GM12878 (cell line): ENCODE measurements at regions not wholly inside any gene's neighbourhood (a gene's known extent, or its start where the extent isn't known, plus 50 kb on each side); places are given as distances from the start of the nearest gene placed in this dataset.

ENCODE experiments used
- ATAC-seq: fragments of 200-7000 bp; cut with Tn5 transposase; 3 replicates; pipeline ENCODE4 v1.9.1; 2020; ENCODE audit warnings: mild to moderate bottlenecking, moderate library complexity
- BruUV-seq: library from RNA; stranded (reverse); fragments of 400-500 nt; replicated peaks from 2 replicates; lab custom pipeline; 2021; lab: Mats Ljungman, UMichigan
- CTCF ChIA-PET: fragments of 300-600 bp; sonication (Branson Sonifier 250); formaldehyde crosslinking; extraction: SDS; loops from one replicate; lab custom pipeline; 2021; ENCODE audit warnings: inconsistent platforms; lab: Yijun Ruan, JAX
- POLR2A ChIA-PET: fragments of 350-600 bp; formaldehyde crosslinking; extraction: SDS; loops from one replicate; lab custom pipeline; 2021; ENCODE audit warnings: inconsistent platforms; lab: Charles Lee
- RAD21 ChIA-PET: fragments of 300-600 bp; sonication (Branson Sonifier 250); formaldehyde crosslinking; loops from one replicate; lab custom pipeline; 2023; ENCODE audit warnings: antibody characterized with exemption; ENCODE audit not compliant: unreplicated experiment; lab: Charles Lee
- SMC1A ChIA-PET: fragments of 300-600 bp; sonication (Branson Sonifier 250); formaldehyde crosslinking; loops from one replicate; lab custom pipeline; 2023; ENCODE audit not compliant: unreplicated experiment, uncharacterized antibody; lab: Charles Lee
- DNase-seq: peaks from one replicate; pipeline ENCODE4 v3.0.0-alpha.2; 2011; ENCODE audit warnings: low read depth, low spot score
- FAIRE-seq: peaks from 3 replicates; lab custom pipeline; 2011; peaks lifted over from hg19 to GRCh38; lab: Jason Lieb, UNC
- H2AFZ ChIP-seq: 2 replicates; pipeline ENCODE4 v1.6.0; 2011; ENCODE audit warnings: low read depth, low read length, control low read depth; ENCODE audit not compliant: control insufficient read depth
- H3K27ac ChIP-seq: 2 replicates; pipeline ENCODE4 v1.5.1; 2011; ENCODE audit warnings: control low read depth; ENCODE audit not compliant: control insufficient read depth, insufficient read depth
- H3K27me3 ChIP-seq, 2 experiments: replicated peaks in 1 of 2; 2 replicates each; pipeline versions ENCODE4 v1.6.0 to v1.6.1; 2011; ENCODE audit warnings: low read length in 1 of 2; ENCODE audit not compliant: control insufficient read depth in 2 of 2, insufficient read depth in 2 of 2
- H3K36me3 ChIP-seq, 2 experiments: 2 replicates each; pipeline ENCODE4 v1.5.1; 2011; ENCODE audit warnings: low read length in 1 of 2; ENCODE audit not compliant: control insufficient read depth in 2 of 2, insufficient read depth in 2 of 2
- H3K4me1 ChIP-seq: 2 replicates; pipeline ENCODE4 v1.6.1; 2011; ENCODE audit warnings: mild to moderate bottlenecking, low read length, moderate library complexity, mixed read lengths; ENCODE audit not compliant: control insufficient read depth, insufficient read depth
- H3K4me2 ChIP-seq: 2 replicates; pipeline ENCODE4 v1.6.0; 2011; ENCODE audit warnings: control low read depth; ENCODE audit not compliant: control insufficient read depth, insufficient read depth
- H3K4me3 ChIP-seq: fragments of 200-600 bp; sonication (generic); 2 replicates; pipeline ENCODE4 v1.5.1; 2016
- H3K79me2 ChIP-seq: 2 replicates; pipeline ENCODE4 v1.6.0; 2011; ENCODE audit warnings: low read length; ENCODE audit not compliant: control insufficient read depth, insufficient read depth
- H3K9ac ChIP-seq: 2 replicates; pipeline ENCODE4 v1.8.0; 2011; ENCODE audit warnings: low read length, control low read depth, mixed read lengths; ENCODE audit not compliant: control insufficient read depth, insufficient read depth
- H3K9me3 ChIP-seq: replicated peaks from 3 replicates; pipeline ENCODE4 v1.5.1; 2011; ENCODE audit warnings: mild to moderate bottlenecking, low read length; ENCODE audit not compliant: control insufficient read depth, insufficient read depth
- H4K20me1 ChIP-seq: 2 replicates; pipeline ENCODE4 v1.6.0; 2011; ENCODE audit not compliant: control insufficient read depth, insufficient read depth
- BACH1 ChIP-seq: fragments of 450-650 bp; IDR thresholded peaks from 2 replicates; pipeline ENCODE4 v1.6.1; 2017; ENCODE audit warnings: mild to moderate bottlenecking, borderline replicate concordance
- BHLHE40 ChIP-seq, 2 experiments: fragments of 450-650 bp in 1 of 2; IDR thresholded peaks; 2 replicates each; pipeline ENCODE4 v1.6.1; 2011 to 2017; ENCODE audit warnings: low read depth in 2 of 2, borderline replicate concordance in 1 of 2, improper control_type of control experiment in 1 of 2, low read length in 1 of 2, mild to moderate bottlenecking in 1 of 2
- DPF2 ChIP-seq: fragments of 450-650 bp; IDR thresholded peaks from 2 replicates; pipeline ENCODE4 v1.6.1; 2017; ENCODE audit warnings: mild to moderate bottlenecking
- HCFC1 ChIP-seq: fragments of 150-350 bp; IDR thresholded peaks from 2 replicates; pipeline ENCODE4 v1.6.1; 2014; ENCODE audit warnings: low read length
- HDAC6 ChIP-seq: fragments of 200-600 bp; sonication (generic); IDR thresholded peaks from one replicate; pipeline ENCODE4 v1.8.0; 2017; ENCODE audit warnings: antibody characterized with exemption; ENCODE audit not compliant: unreplicated experiment
- IKZF1 ChIP-seq: fragments of 450-650 bp; conservative IDR thresholded peaks from 2 replicates; pipeline ENCODE4 v1.6.1; 2017; ENCODE audit warnings: antibody characterized with exemption, mild to moderate bottlenecking
- LARP7 ChIP-seq: fragments of 450-650 bp; IDR thresholded peaks from 2 replicates; pipeline ENCODE4 v1.6.1; 2017; ENCODE audit warnings: mild to moderate bottlenecking
- MEF2B ChIP-seq: fragments of 450-650 bp; IDR thresholded peaks from 2 replicates; pipeline ENCODE4 v1.6.1; 2018; ENCODE audit warnings: mild to moderate bottlenecking, moderate library complexity; ENCODE audit not compliant: partially characterized antibody, poor library complexity, severe bottlenecking
- MXI1 ChIP-seq: fragments of 150-350 bp; IDR thresholded peaks from 2 replicates; pipeline ENCODE4 v1.6.1; 2011; ENCODE audit warnings: low read depth, mild to moderate bottlenecking, inconsistent platforms, low read length, improper control_type of control experiment
- PAX5 ChIP-seq: IDR thresholded peaks from 2 replicates; pipeline ENCODE4 v1.6.1; 2011; ENCODE audit warnings: low read depth, low read length, borderline replicate concordance
- POLR2A ChIP-seq: IDR thresholded peaks from 2 replicates; pipeline ENCODE4 v1.6.1; 2011; ENCODE audit warnings: low read depth, mild to moderate bottlenecking, low read length
- POU2F2 ChIP-seq: IDR thresholded peaks from 3 replicates; pipeline ENCODE4 v1.6.1; 2011; ENCODE audit warnings: low read depth, mild to moderate bottlenecking, low read length, borderline replicate concordance
- SIN3A ChIP-seq: IDR thresholded peaks from 2 replicates; pipeline ENCODE4 v1.6.1; 2012; ENCODE audit warnings: low read depth, low read length, improper control_type of control experiment
- SMAD5 ChIP-seq: IDR thresholded peaks from 2 replicates; pipeline ENCODE4 v1.6.1; 2016; ENCODE audit warnings: antibody characterized with exemption, low read depth
- SMC3 ChIP-seq: IDR thresholded peaks from 2 replicates; pipeline ENCODE4 v1.6.1; 2011; ENCODE audit warnings: low read length, improper control_type of control experiment, borderline replicate concordance
- SPI1 ChIP-seq: IDR thresholded peaks from 2 replicates; pipeline ENCODE4 v1.6.1; 2011; ENCODE audit warnings: low read depth, mild to moderate bottlenecking, low read length, moderate library complexity, borderline replicate concordance; ENCODE audit not compliant: insufficient read depth
- SRF ChIP-seq, 2 experiments: IDR thresholded peaks; 2 replicates each; pipeline ENCODE4 v1.6.1; 2011; ENCODE audit warnings: low read depth in 2 of 2, low read length in 2 of 2, mild to moderate bottlenecking in 1 of 2, moderate library complexity in 1 of 2
- ZNF24 ChIP-seq: fragments of 450-650 bp; IDR thresholded peaks from 2 replicates; pipeline ENCODE4 v1.6.1; 2017; ENCODE audit warnings: antibody characterized with exemption, mild to moderate bottlenecking
- WGBS: methylation state at CpG from one replicate; pipeline ENCODE4 v1.1.6; 2016; ENCODE audit warnings: low lambda C conversion rate; ENCODE audit not compliant: insufficient replicate concordance, insufficient coverage; ENCODE audit errors: missing lambda C conversion rate; 5-methylcytosine and 5-hydroxymethylcytosine counted together
- in situ Hi-C: fragments of 300-500 bp; cut with MboI; formaldehyde crosslinking; loops from 9 replicates; pipeline ENCODE4 v1.14.3; 2018; ENCODE audit warnings: mixed read lengths
- intact Hi-C: fragments of 100-400 bp; cut with micrococcal nuclease; formaldehyde crosslinking; loops from one replicate; pipeline ENCODE4 v1.14.2; 2022; ENCODE audit not compliant: unreplicated experiment
- TF ChIP-seq, protein P1 (sequence below): fragments of 450-650 bp; IDR thresholded peaks from 2 replicates; pipeline ENCODE4 v1.6.1; 2017; ENCODE audit warnings: antibody characterized with exemption, mild to moderate bottlenecking, moderate library complexity
- TF ChIP-seq, protein P2 (sequence below): IDR thresholded peaks from 2 replicates; pipeline ENCODE4 v1.6.1; 2012; ENCODE audit warnings: low read depth, low read length, improper control_type of control experiment

DNA sequence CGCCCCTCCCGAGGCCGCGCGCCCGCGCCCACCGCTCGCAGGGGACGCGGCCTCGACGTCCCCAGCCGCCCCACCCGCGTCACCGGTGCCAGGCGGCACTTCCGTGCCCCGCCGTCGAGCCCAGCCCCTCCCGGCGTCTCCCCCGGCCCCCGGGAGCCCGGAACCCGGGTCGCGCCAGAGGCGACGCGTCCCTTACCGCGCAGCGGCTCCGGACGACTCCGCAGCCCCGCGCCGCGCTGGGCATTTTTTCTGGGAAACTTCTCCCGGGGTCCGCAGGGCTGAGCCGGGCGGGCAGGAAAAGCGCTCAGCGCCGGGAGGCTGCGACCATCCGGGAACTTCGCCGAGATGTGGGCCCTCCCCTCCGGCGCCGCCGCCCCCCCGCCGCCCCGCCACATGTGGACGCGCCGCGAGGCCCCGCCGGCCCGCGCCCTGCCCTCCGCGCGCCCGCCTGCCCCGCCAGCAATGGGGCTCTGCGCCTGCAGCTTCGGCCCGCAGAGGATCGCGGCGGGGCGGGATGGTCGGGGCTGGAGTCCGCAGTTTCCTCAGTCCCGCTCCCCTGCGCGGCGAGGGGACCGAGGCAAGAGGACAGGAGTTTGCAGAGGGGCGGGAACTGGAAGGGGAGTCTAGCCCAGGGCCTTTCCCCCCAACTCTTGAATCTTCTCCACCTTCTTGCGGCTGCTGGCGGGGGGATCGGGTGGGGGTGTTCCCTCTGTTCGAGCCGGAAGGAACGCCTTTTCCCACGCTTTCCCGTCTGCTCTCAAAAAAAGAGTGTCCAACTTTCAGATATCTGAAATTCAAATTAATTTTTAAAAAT is 81.5 kb downstream of the CHRNA1 start:
- CTCF ChIA-PET: interaction anchor here (0.7 to 17.3 kb wide), 19 partner anchors 10 to 221 kb away, joined by 3 to 534 read pairs (median 4); partner anchors contain the start of gene WIPF1
- POLR2A ChIA-PET: interaction anchor here (0.6 to 2.7 kb wide), 16 partner anchors 47 to 637 kb away, joined by 3 to 17 read pairs (median 4); partner anchors contain the start of gene WIPF1
- Histone ChIP-seq H2AFZ (peak overlapping the region; percentile 84), H3K27ac (no peak overlapping the region), H3K36me3 (no peaks in the 10 kb centered on the region), H4K20me1 (no peaks in the 10 kb centered on the region), H3K9ac (peak overlapping the region; percentile 64; the same call in 1 of the 2 replicates), H3K4me3 (peak overlapping the region; percentile 79), H3K4me2 (peak overlapping the region; percentile 73), H3K27me3 (peaks cover 0 to 2% of the 10 kb centered on the region in 2 experiments; a peak in 2 of 4 replicates), H3K4me1 (peaks cover 4% of the 10 kb centered on the region; the same call in 1 of the 2 replicates), H3K9me3 (no peaks in the 10 kb centered on the region), H3K79me2 (peaks cover 4% of the 10 kb centered on the region)
- WGBS: under 1% methylated on average over 47 of the region's 97 CpGs
- FAIRE-seq: no peak
- ATAC-seq: peak; percentile 66
- RAD21 ChIA-PET: interaction anchor here (0.9 to 15.0 kb wide), 8 partner anchors 14 to 220 kb away, joined by 3 to 294 read pairs (median 8); partner anchors contain the start of gene WIPF1
- in situ Hi-C loops (loop anchor here (25.0 kb wide), 1 partner anchor 95 kb away; the partner anchor contains the start of gene WIPF1), intact Hi-C loops (loop anchor here (2.0 kb wide), 3 partner anchors 48 to 86 kb away; partner anchors contain the start of gene WIPF1)
- BruUV-seq: no TSS peak
- no peak for DNase-seq
- SMC1A ChIA-PET: interaction anchor here (0.7 to 17.5 kb wide), 11 partner anchors 8 to 220 kb away, joined by 3 to 537 read pairs (median 4); partner anchors contain the start of genes CHRNA1 and WIPF1
- TF ChIP-seq MEF2B (no peak), IKZF1 (peak; percentile 93), SPI1 (no peak), SMAD5 (0 out of 2 replicates have a peak, but pooled peaks have one; percentile 19), BACH1 (peak; percentile 54; the same call in 1 of the 2 replicates), SIN3A (0 out of 2 replicates have a peak, but pooled peaks have one; percentile 24), LARP7 (0 out of 2 replicates have a peak, but pooled peaks have one; percentile 36), HDAC6 (peak; percentile 41), MXI1 (peak; percentile 41; the same call in 1 of the 2 replicates), PAX5 (no peak), SRF (IDR thresholded peaks at IDR 0.05; ENCODE audit: low read depth in 2 of 2, low read length in 2 of 2) (0 out of 4 replicates have a peak, but pooled peaks of 1 of the 2 experiments have one; percentile 12), POU2F2 (no peak), ZNF24 (no peak), DPF2 (0 out of 2 replicates have a peak, but pooled peaks have one; percentile 67), POLR2A (no peak), HCFC1 (no peak), BHLHE40 (IDR thresholded peaks at IDR 0.05; ENCODE audit: borderline replicate concordance in 1 of 2, low read depth in 2 of 2, low read length in 1 of 2) (peak in 1 of 2 experiments; percentile 7; a peak in 1 of 4 replicates), SMC3 (no peak)
- TF ChIP-seq, protein P1, sequence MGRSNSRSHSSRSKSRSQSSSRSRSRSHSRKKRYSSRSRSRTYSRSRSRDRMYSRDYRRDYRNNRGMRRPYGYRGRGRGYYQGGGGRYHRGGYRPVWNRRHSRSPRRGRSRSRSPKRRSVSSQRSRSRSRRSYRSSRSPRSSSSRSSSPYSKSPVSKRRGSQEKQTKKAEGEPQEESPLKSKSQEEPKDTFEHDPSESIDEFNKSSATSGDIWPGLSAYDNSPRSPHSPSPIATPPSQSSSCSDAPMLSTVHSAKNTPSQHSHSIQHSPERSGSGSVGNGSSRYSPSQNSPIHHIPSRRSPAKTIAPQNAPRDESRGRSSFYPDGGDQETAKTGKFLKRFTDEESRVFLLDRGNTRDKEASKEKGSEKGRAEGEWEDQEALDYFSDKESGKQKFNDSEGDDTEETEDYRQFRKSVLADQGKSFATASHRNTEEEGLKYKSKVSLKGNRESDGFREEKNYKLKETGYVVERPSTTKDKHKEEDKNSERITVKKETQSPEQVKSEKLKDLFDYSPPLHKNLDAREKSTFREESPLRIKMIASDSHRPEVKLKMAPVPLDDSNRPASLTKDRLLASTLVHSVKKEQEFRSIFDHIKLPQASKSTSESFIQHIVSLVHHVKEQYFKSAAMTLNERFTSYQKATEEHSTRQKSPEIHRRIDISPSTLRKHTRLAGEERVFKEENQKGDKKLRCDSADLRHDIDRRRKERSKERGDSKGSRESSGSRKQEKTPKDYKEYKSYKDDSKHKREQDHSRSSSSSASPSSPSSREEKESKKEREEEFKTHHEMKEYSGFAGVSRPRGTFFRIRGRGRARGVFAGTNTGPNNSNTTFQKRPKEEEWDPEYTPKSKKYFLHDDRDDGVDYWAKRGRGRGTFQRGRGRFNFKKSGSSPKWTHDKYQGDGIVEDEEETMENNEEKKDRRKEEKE: no peak
- TF ChIP-seq, protein P2, sequence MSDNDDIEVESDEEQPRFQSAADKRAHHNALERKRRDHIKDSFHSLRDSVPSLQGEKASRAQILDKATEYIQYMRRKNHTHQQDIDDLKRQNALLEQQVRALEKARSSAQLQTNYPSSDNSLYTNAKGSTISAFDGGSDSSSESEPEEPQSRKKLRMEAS: peak; percentile 56; the same call in 1 of the 2 replicates
